ENCODE measurements at regions not wholly inside any gene's neighbourhood (a gene's known extent, or its start where the extent isn't known, plus 50 kb on each side); places are given as distances from the start of the nearest gene placed in this dataset.

GRCh38 chr5:14019768-14020290 is 75.3 kb upstream of the DNAH5 start:
- H3K4me3 ChIP-seq (ENCODE audit: low read depth, low read length), result no peak overlapping the region

- H3K4me3 ChIP-seq (ENCODE audit: low read depth, low read length), result no peak overlapping the region
Measured at GRCh38 chr5:14017904-14018303, 73.4 kb upstream of the DNAH5 start.

GRCh38 chr5:14016549-14016948 is 72.1 kb upstream of the DNAH5 start:
- H3K4me3 ChIP-seq (ENCODE audit: low read depth, low read length), result no peak overlapping the region

- peak overlapping the region; percentile 70 for H3K4me3 ChIP-seq (ENCODE audit: low read depth, low read length)
Measured at GRCh38 chr5:14011089-14012020, 66.9 kb upstream of the DNAH5 start.

GRCh38 chr5:14009575-14009974 is 65.1 kb upstream of the DNAH5 start:
- no peak overlapping the region for H3K4me3 ChIP-seq (ENCODE audit: low read depth, low read length)

- H3K4me3 ChIP-seq (ENCODE audit: low read depth, low read length), result no peak overlapping the region
Measured at GRCh38 chr5:14008819-14009311, 64.4 kb upstream of the DNAH5 start.

- no peak overlapping the region for H3K4me3 ChIP-seq (ENCODE audit: low read depth, low read length)
Measured at GRCh38 chr5:14006823-14007520, 62.5 kb upstream of the DNAH5 start.

- H3K4me3 ChIP-seq (ENCODE audit: low read depth, low read length), result no peak overlapping the region
Measured at GRCh38 chr5:14004598-14005394, 60.3 kb upstream of the DNAH5 start.

- H3K4me3 ChIP-seq (ENCODE audit: low read depth, low read length), result no peak overlapping the region
Measured at GRCh38 chr5:14003936-14004335, 59.4 kb upstream of the DNAH5 start.

- H3K4me3 ChIP-seq (ENCODE audit: low read depth, low read length), result no peak overlapping the region
Measured at GRCh38 chr5:14003513-14003912, 59.0 kb upstream of the DNAH5 start.

- no peak overlapping the region for H3K4me3 ChIP-seq (ENCODE audit: low read depth, low read length)
Measured at GRCh38 chr5:13998254-13998653, 53.8 kb upstream of the DNAH5 start.

GRCh38 chr5:13997514-13997913 is 53.0 kb upstream of the DNAH5 start:
- H3K4me3 ChIP-seq (ENCODE audit: low read depth, low read length), result no peak overlapping the region

GRCh38 chr5:13994621-13995253 is 50.2 kb upstream of the DNAH5 start:
- no peak overlapping the region for H3K4me3 ChIP-seq (ENCODE audit: low read depth, low read length)
